Duodenal mucosa (tissue), 2 donors: ENCODE measurements at regions not wholly inside any gene's neighbourhood (a gene's known extent, or its start where the extent isn't known, plus 50 kb on each side); places are given as distances from the start of the nearest gene placed in this dataset.

Experiments used
- H3K27ac ChIP-seq: one replicate; pipeline ENCODE4 v1.7.0; 2013; ENCODE audit warnings: low read depth, low read length
- H3K27me3 ChIP-seq, 2 donors: one replicate each; pipeline ENCODE4 v1.7.0; 2013; ENCODE audit warnings: low read length in 2 of 2, control low read depth in 1 of 2; ENCODE audit not compliant: insufficient read depth in 2 of 2, control insufficient read depth in 1 of 2
- H3K36me3 ChIP-seq, 2 donors: one replicate each; pipeline ENCODE4 v1.7.0; 2013; ENCODE audit warnings: low read length in 2 of 2, control low read depth in 1 of 2; ENCODE audit not compliant: insufficient read depth in 2 of 2, control insufficient read depth in 1 of 2
- H3K4me1 ChIP-seq, 2 donors: one replicate each; pipeline ENCODE4 v1.7.0; 2013; ENCODE audit warnings: low read length in 2 of 2, control low read depth in 1 of 2; ENCODE audit not compliant: insufficient read depth in 2 of 2, control insufficient read depth in 1 of 2
- H3K4me3 ChIP-seq, 2 donors: one replicate each; pipeline ENCODE4 v1.7.0; 2013; ENCODE audit warnings: low read length in 2 of 2, low read depth in 1 of 2
- H3K9ac ChIP-seq, 2 donors: one replicate each; pipeline ENCODE4 v1.7.0; 2013; ENCODE audit warnings: low read length in 2 of 2, low read depth in 1 of 2
- H3K9me3 ChIP-seq, 2 donors: one replicate each; pipeline ENCODE4 v1.7.0; 2013; ENCODE audit warnings: low read length in 2 of 2, control low read depth in 1 of 2; ENCODE audit not compliant: control insufficient read depth in 1 of 2

DNA sequence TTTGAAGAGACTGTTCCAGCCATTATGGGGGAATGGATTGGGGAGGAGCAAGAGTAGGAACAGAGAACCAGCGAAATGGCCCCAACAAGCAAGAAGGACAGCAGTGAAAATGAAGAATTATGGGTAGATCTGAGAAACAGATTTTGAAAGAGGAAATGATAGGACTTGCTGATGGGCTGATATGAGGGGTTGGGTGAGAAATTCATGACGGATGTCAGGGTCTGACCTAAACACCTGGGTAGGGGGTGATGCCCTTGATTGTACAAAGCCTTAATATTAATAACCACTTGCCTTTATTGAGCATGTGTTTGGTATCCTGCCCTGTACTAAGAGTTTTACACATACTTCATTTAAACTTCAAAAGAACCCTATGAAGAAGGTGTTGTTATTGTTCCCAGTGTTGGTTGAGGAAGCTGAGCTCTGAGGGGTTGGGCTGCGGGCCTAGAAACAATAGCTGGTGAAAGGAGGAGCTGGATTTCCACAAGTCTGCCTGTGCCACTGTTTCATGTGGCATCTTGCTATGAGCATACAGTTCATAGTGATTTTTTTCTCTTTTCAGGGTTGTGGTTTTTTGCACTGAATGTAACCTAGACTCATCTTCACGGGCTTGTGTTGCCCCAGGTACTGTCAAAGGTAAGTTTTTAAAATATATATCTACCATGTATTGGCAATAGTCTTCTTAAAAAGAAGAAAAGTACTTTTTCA lies 61.1 kb upstream of the TNRC6B start:
- H3K4me1 ChIP-seq = no peaks in the 10 kb centered on the region
- no peaks in the 10 kb centered on the region for H3K9me3 ChIP-seq
- no peaks in the 10 kb centered on the region for H3K27me3 ChIP-seq
- no peak overlapping the region for H3K27ac ChIP-seq
- H3K36me3 ChIP-seq = no peaks in the 10 kb centered on the region
- H3K4me3 ChIP-seq = no peak overlapping the region
- H3K9ac ChIP-seq = no peak overlapping the region

DNA sequence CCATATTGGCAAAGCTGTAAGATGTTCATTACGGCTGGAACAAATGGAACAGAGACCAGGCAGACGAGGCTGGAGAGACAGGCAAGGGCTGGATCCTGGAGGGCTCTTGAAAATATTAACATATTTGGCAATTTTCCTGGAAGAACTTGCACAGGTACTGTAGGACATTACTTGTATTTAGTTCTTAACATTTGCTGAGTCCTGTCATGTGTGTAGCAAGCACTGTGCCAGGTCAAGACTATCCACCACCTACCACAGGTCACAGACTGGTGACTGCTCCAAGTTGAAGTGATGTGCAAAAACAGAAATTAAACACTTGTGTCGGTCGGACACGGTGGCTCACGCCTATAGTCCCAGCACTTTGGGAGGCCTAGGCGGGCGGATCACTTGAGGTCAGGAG lies 58.7 kb upstream of the TNRC6B start:
- Histone ChIP-seq H3K36me3 (no peaks in the 10 kb centered on the region), H3K27me3 (no peaks in the 10 kb centered on the region), H3K9ac (no peak overlapping the region), H3K9me3 (no peaks in the 10 kb centered on the region), H3K4me1 (no peaks in the 10 kb centered on the region), H3K27ac (no peak overlapping the region), H3K4me3 (no peak overlapping the region)

DNA sequence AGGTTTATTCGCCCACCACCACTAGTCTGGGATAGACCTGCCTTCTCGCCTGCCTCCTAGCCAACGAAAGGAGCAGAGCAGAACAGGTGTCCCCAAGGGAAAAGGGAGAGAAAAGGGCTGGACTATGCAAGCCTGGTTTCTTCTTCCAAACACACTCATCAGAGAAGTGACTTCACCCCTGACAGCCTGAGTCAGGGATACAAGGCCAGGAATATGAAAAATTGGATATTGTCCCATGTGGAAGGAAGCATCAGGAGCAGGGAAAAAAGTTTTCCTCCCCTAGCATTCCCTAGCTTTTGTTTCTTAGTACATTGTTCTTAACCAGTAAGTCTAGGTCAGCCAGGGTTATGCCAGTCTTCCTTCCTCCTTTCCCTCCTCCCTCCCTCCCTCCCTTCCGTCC lies 56.9 kb upstream of the TNRC6B start:
- Histone ChIP-seq H3K36me3 (no peaks in the 10 kb centered on the region), H3K4me1 (no peaks in the 10 kb centered on the region), H3K27me3 (no peaks in the 10 kb centered on the region), H3K9ac (no peak overlapping the region), H3K9me3 (no peaks in the 10 kb centered on the region), H3K27ac (no peak overlapping the region), H3K4me3 (no peak overlapping the region)

DNA sequence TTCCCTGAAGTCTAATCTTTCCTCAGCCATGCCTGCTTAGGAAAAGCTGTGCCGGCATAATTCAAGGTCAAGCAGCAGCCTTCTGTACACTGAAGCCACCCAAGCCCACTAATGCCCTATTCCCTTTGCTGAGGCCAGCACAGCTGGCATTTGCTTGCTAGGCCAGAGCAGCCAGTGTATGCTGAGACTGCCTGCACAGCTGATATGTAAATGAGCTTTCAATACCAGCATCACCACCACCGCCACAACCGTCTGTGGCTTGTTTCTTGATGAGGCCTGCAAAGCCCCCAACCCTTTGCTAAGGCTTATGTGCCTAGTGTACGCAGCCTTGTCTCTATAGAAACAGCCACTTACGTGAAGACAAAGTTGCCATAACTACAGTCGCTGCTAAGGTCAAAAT lies 56.3 kb upstream of the TNRC6B start:
- Histone ChIP-seq H3K36me3 (no peaks in the 10 kb centered on the region), H3K9me3 (no peaks in the 10 kb centered on the region), H3K9ac (no peak overlapping the region), H3K27ac (no peak overlapping the region), H3K4me1 (no peaks in the 10 kb centered on the region), H3K4me3 (no peak overlapping the region), H3K27me3 (no peaks in the 10 kb centered on the region)

DNA sequence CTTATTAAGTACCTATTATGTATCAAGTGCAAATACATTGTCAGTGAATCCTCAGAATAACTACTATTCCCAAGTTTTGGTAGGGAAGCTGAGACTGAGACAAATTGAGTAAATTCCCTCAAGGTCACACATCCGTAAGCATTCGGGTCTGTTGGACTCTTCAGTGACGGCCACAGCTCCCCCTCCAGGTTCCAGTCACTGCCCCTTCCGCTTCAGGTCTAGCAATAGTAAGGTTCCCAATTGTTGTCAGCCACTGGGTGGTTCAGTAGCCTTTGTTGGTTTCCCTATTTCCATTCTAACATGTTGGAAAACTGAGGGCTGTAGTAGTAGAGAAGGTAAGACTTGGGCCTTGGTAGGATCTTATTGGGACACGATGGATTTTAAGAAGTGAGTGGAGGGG lies 54.9 kb upstream of the TNRC6B start:
- H3K4me1 ChIP-seq = no peaks in the 10 kb centered on the region
- no peak overlapping the region for H3K4me3 ChIP-seq
- no peaks in the 10 kb centered on the region for H3K9me3 ChIP-seq
- H3K27me3 ChIP-seq = no peaks in the 10 kb centered on the region
- H3K36me3 ChIP-seq = peaks cover 0 to 6% of the 10 kb centered on the region in 2 donors
- H3K9ac ChIP-seq = no peak overlapping the region
- no peak overlapping the region for H3K27ac ChIP-seq

DNA sequence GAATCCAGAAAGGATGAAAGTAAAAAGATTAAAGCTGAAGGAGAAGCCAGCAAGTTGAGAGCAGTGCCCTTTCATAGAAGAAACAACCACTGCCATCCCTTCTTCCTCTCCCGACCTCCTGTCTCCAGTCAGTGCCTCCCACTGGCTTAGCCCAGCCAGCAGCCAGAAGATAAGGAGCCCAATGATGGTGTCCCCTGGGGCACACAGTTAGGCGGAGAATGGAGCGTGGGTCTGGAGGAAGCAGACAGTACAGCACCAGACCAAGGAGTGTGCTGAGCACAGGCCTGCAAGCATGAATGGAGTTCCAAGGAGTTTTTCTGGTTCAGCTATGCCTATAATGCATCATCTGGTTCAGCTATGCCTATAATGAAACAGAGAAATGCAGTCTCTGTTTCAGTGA lies 54.3 kb upstream of the TNRC6B start:
- no peaks in the 10 kb centered on the region for H3K27me3 ChIP-seq
- H3K9ac ChIP-seq = no peak overlapping the region
- H3K4me3 ChIP-seq = no peak overlapping the region
- no peaks in the 10 kb centered on the region for H3K9me3 ChIP-seq
- H3K27ac ChIP-seq = no peak overlapping the region
- H3K4me1 ChIP-seq = no peaks in the 10 kb centered on the region
- peaks cover 0 to 6% of the 10 kb centered on the region in 2 donors for H3K36me3 ChIP-seq
